SK-N-MC (cell line): ENCODE measurements at regions not wholly inside any gene's neighbourhood (a gene's known extent, or its start where the extent isn't known, plus 50 kb on each side); places are given as distances from the start of the nearest gene placed in this dataset.

ENCODE experiments used
- EZH2 ChIP-seq: fragments of 200-600 bp; sonication (generic); IDR thresholded peaks from one replicate; pipeline ENCODE4 v1.6.1; 2017; ENCODE audit warnings: antibody characterized with exemption
- FOXP2 ChIP-seq: optimal IDR thresholded peaks from 2 replicates; pipeline ENCODE3; 2011; ENCODE audit warnings: mild to moderate bottlenecking, moderate library complexity; ENCODE audit not compliant: insufficient read depth; ENCODE audit errors: extremely low read length, control extremely low read depth
- POLR2AphosphoS5 ChIP-seq: IDR thresholded peaks from 2 replicates; pipeline ENCODE4 v1.6.1; 2012; ENCODE audit warnings: mild to moderate bottlenecking, low read depth, low read length, borderline replicate concordance

- no peak for TF ChIP-seq POLR2AphosphoS5
- TF ChIP-seq EZH2 = no peak
- TF ChIP-seq FOXP2 = no peak
These were observed 183.5 kb upstream of the NFIB start for GRCh38 chr9:14497476-14497875.
